Esophagus muscularis mucosa (tissue), 4 donors: ENCODE measurements at regions not wholly inside any gene's neighbourhood (a gene's known extent, or its start where the extent isn't known, plus 50 kb on each side); places are given as distances from the start of the nearest gene placed in this dataset.

Experiments
- DNase-seq: peaks from one replicate; pipeline ENCODE4 v3.0.0-alpha.2; 2017; ENCODE audit errors: extremely low spot score
- H3K27ac ChIP-seq, 4 donors: fragments of 200-600 bp; sonication (generic); replicated peaks in 1 of 4; 1 replicate in 3 of 4; 2 replicates in 1 of 4; pipeline ENCODE4 v1.5.1; 2016 to 2019; ENCODE audit warnings: mild to moderate bottlenecking in 1 of 4
- H3K27me3 ChIP-seq, 4 donors: fragments of 200-600 bp; sonication (generic); one replicate each; pipeline versions ENCODE4 v1.5.1 to v1.6.0; 2016 to 2019
- H3K36me3 ChIP-seq, 4 donors: fragments of 200-600 bp; sonication (generic); one replicate each; pipeline ENCODE4 v1.5.1; 2016 to 2019
- H3K4me1 ChIP-seq, 4 donors: fragments of 200-600 bp; sonication (generic); one replicate each; pipeline ENCODE4 v1.5.1; 2016 to 2019
- H3K4me3 ChIP-seq, 4 donors: fragments of 200-600 bp; sonication (generic); 1 replicate in 2 of 4; 2 replicates in 2 of 4; pipeline ENCODE4 v1.5.1; 2016 to 2019; ENCODE audit warnings: mild to moderate bottlenecking in 4 of 4, moderate library complexity in 1 of 4
- H3K9me3 ChIP-seq, 4 donors: fragments of 200-600 bp; sonication (generic); 1 replicate in 3 of 4; 2 replicates in 1 of 4; pipeline ENCODE4 v1.5.1; 2016 to 2019
- CTCF ChIP-seq, 3 experiments: fragments of 200-600 bp in 2 of 3; fragments of 450-650 bp in 1 of 3; sonication (generic) in 2 of 3; IDR thresholded peaks; one replicate each; pipeline ENCODE4 v1.5.1; 2017 to 2019; ENCODE audit warnings: antibody characterized with exemption in 3 of 3, mild to moderate bottlenecking in 2 of 3, moderate library complexity in 1 of 3
- EP300 ChIP-seq: sonication (generic); formaldehyde crosslinking; IDR thresholded peaks from one replicate; pipeline ENCODE4 v1.6.1; 2017; ENCODE audit warnings: antibody characterized with exemption
- POLR2A ChIP-seq: fragments of 450-650 bp; IDR thresholded peaks from one replicate; pipeline ENCODE4 v1.6.1; 2017; ENCODE audit warnings: antibody characterized with exemption, moderate library complexity, mild to moderate bottlenecking, low read depth
- POLR2AphosphoS5 ChIP-seq, 2 donors: sonication (generic); formaldehyde crosslinking; IDR thresholded peaks; one replicate each; pipeline ENCODE4 v1.6.1; 2017; ENCODE audit warnings: antibody characterized with exemption in 2 of 2
- WGBS: methylation state at CpG from one replicate; pipeline ENCODE4 v1.1.5; 2018; 5-methylcytosine and 5-hydroxymethylcytosine counted together
- intact Hi-C: fragments of 100-400 bp; cut with DNase I; formaldehyde crosslinking; loops from one replicate; pipeline ENCODE4 v1.15.1; 2023

- intact Hi-C loops, result no loop called here
- no peak for TF ChIP-seq POLR2AphosphoS5 (IDR thresholded peaks at IDR 0.05)
- TF ChIP-seq CTCF (IDR thresholded peaks at IDR 0.05), result peak; percentile 18 to 44 (median 25)
- no peaks in the 10 kb centered on the region for H3K4me1 ChIP-seq
- 11% methylated on average over 6 of the region's 6 CpGs for WGBS
- H3K36me3 ChIP-seq, result no peaks in the 10 kb centered on the region
- H3K4me3 ChIP-seq, result no peak overlapping the region
- DNase-seq, result peak; percentile 83
- no peak overlapping the region for H3K27ac ChIP-seq
- peaks cover 0 to 7% (median 0%) of the 10 kb centered on the region in 4 donors for H3K27me3 ChIP-seq
- no peaks in the 10 kb centered on the region for H3K9me3 ChIP-seq
These were observed 64.5 kb upstream of the RBFOX1 start for GRCh38 chr16:7268182-7268581.

GRCh38 chr16:7257016-7257415, 75.6 kb upstream of the RBFOX1 start:
- Histone ChIP-seq H3K36me3 (no peaks in the 10 kb centered on the region), H3K4me3 (no peak overlapping the region), H3K27ac (no peak overlapping the region), H3K27me3 (no peaks in the 10 kb centered on the region), H3K9me3 (no peaks in the 10 kb centered on the region), H3K4me1 (no peaks in the 10 kb centered on the region)
- intact Hi-C loops, result no loop called here
- TF ChIP-seq POLR2AphosphoS5 (IDR thresholded peaks at IDR 0.05) (no peak), CTCF (IDR thresholded peaks at IDR 0.05) (no peak), POLR2A (no peak), EP300 (no peak)
- peak; percentile 62 for DNase-seq
- WGBS, result 84% methylated on average over 11 of the region's 11 CpGs

GRCh38 chr16:7246578-7246977, 86.1 kb upstream of the RBFOX1 start:
- H3K27me3 ChIP-seq, result no peaks in the 10 kb centered on the region
- H3K4me1 ChIP-seq, result no peaks in the 10 kb centered on the region
- WGBS, result 31% methylated on average over 6 of the region's 6 CpGs
- no peaks in the 10 kb centered on the region for H3K9me3 ChIP-seq
- no peak for DNase-seq
- no peak for TF ChIP-seq CTCF (IDR thresholded peaks at IDR 0.05)
- TF ChIP-seq POLR2A, result no peak
- TF ChIP-seq POLR2AphosphoS5 (IDR thresholded peaks at IDR 0.05), result no peak
- no peak for TF ChIP-seq EP300
- H3K4me3 ChIP-seq, result no peak overlapping the region
- intact Hi-C loops, result no loop called here
- no peak overlapping the region for H3K27ac ChIP-seq
- H3K36me3 ChIP-seq, result no peaks in the 10 kb centered on the region

- TF ChIP-seq POLR2AphosphoS5 (IDR thresholded peaks at IDR 0.05) (no peak), CTCF (IDR thresholded peaks at IDR 0.05) (no peak), EP300 (no peak), POLR2A (no peak)
- Histone ChIP-seq H3K4me1 (no peaks in the 10 kb centered on the region), H3K36me3 (no peaks in the 10 kb centered on the region), H3K4me3 (no peak overlapping the region), H3K27ac (no peak overlapping the region), H3K27me3 (no peaks in the 10 kb centered on the region), H3K9me3 (no peaks in the 10 kb centered on the region)
- intact Hi-C loops, result no loop called here
- DNase-seq, result no peak
- 84% methylated on average over 2 of the region's 2 CpGs for WGBS
These were observed 93.1 kb upstream of the RBFOX1 start for GRCh38 chr16:7239547-7239946.

GRCh38 chr16:7236824-7237410, 95.7 kb upstream of the RBFOX1 start:
- 75% methylated on average over 6 of the region's 6 CpGs for WGBS
- no peak overlapping the region for H3K4me3 ChIP-seq
- H3K27me3 ChIP-seq, result no peaks in the 10 kb centered on the region
- H3K9me3 ChIP-seq, result no peaks in the 10 kb centered on the region
- H3K36me3 ChIP-seq, result no peaks in the 10 kb centered on the region
- no peaks in the 10 kb centered on the region for H3K4me1 ChIP-seq
- no peak for TF ChIP-seq POLR2AphosphoS5 (IDR thresholded peaks at IDR 0.05)
- TF ChIP-seq POLR2A, result no peak
- TF ChIP-seq EP300, result no peak
- TF ChIP-seq CTCF (IDR thresholded peaks at IDR 0.05), result no peak
- intact Hi-C loops, result no loop called here
- no peak for DNase-seq
- H3K27ac ChIP-seq, result no peak overlapping the region
